Coronary artery (tissue), 2 donors: ENCODE measurements at regions not wholly inside any gene's neighbourhood (a gene's known extent, or its start where the extent isn't known, plus 50 kb on each side); places are given as distances from the start of the nearest gene placed in this dataset.
"Not testable (repeated sequence)": the region's sequence is repeated elsewhere in the genome, so short reads cannot be mapped to it uniquely, and the experiment has no call there.

ENCODE experiments used
- DNase-seq: peaks from one replicate; pipeline ENCODE4 v3.0.0-alpha.2; 2017; ENCODE audit warnings: low spot score
- H3K27ac ChIP-seq, 2 donors: fragments of 200-600 bp; sonication (generic); one replicate each; pipeline ENCODE4 v1.5.1; 2016 to 2019
- H3K4me3 ChIP-seq: fragments of 200-600 bp; sonication (generic); 2 replicates; pipeline ENCODE4 v1.5.1; 2016; ENCODE audit warnings: mild to moderate bottlenecking, moderate library complexity
- TF ChIP-seq, protein P1 (sequence below): fragments of 200-600 bp; sonication (generic); IDR thresholded peaks from one replicate; pipeline ENCODE4 v1.5.1; 2019; ENCODE audit warnings: antibody characterized with exemption

DNA sequence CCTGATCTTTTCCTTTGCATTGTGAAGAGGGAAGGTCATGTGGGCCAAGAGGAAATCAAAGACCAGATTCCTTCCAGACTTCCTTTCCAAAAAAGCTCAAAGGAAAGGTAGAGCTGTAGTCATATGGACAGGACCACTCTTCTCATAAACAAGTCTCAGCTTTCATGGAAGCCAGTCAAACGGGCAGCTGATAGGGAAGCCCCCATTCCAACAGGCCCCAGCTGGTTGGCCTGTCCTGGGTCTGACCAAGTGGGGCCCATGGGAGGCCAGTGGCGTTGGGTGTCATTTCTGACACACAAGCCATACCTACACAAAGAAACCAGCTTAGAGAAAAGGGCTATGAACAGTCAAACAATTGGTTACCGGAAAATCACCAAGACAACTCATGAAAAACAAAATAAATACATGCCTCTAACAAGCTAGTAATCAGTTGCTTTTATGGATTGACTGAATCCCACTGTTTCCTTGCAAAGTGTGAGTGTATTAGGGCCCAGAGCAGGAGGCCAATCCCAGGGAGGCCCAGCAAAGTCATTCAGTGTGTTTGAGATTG lies 149.6 kb upstream of the MAMLD1 start:
- DNase-seq = peak; percentile 59
- Histone ChIP-seq H3K27ac (peak overlapping the region in 1 of 2 donors; percentile 11), H3K4me3 (no peak overlapping the region)

DNA sequence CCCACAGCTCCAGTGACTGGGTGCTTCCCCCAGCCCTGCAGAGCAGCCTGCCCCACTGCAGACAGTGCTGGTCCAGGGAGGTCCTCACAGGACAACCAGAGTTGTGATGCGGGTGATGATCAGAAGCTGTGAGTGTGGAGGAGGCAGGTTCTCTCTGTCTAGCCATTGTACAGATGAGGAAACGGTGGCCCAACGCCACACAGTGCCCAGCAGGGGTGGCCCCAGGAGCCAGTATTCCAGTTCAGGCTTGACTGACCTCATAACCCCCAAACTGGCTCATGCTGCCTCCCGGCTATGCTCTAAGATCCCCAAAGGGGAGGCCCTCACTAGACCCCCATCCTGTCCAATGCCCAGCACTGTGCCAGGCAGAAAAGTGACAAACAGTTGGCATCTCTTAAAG lies 147.1 kb upstream of the MAMLD1 start:
- not testable (repeated sequence) for H3K27ac ChIP-seq, H3K4me3 ChIP-seq, DNase-seq

More for the DNA sequence above, 149.6 kb upstream of the MAMLD1 start:
- TF ChIP-seq, protein P1, sequence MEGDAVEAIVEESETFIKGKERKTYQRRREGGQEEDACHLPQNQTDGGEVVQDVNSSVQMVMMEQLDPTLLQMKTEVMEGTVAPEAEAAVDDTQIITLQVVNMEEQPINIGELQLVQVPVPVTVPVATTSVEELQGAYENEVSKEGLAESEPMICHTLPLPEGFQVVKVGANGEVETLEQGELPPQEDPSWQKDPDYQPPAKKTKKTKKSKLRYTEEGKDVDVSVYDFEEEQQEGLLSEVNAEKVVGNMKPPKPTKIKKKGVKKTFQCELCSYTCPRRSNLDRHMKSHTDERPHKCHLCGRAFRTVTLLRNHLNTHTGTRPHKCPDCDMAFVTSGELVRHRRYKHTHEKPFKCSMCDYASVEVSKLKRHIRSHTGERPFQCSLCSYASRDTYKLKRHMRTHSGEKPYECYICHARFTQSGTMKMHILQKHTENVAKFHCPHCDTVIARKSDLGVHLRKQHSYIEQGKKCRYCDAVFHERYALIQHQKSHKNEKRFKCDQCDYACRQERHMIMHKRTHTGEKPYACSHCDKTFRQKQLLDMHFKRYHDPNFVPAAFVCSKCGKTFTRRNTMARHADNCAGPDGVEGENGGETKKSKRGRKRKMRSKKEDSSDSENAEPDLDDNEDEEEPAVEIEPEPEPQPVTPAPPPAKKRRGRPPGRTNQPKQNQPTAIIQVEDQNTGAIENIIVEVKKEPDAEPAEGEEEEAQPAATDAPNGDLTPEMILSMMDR = no peak

DNA sequence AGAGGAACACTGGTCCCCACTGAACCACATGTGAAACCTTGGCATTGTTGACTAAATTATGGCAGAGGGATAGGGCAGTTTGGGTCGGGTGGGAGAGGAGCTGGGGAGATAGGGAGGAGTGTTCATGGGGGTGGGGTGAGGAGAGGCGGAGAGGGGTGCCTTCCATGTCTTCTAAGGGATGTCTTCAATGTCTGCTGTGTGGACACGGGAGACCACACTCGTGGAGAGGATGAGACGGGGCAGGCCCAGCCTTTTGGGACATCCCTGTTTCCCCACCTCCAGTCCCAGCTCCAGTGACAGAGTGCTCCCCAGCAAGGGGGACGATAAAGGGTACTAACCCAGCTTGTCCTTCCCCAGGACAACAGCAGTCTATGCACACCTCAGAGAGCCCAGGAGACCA lies 146.4 kb upstream of the MAMLD1 start:
- H3K27ac ChIP-seq = no peak overlapping the region
- DNase-seq = peak; percentile 36
- no peak overlapping the region for H3K4me3 ChIP-seq
- TF ChIP-seq, protein P1 = no peak

DNA sequence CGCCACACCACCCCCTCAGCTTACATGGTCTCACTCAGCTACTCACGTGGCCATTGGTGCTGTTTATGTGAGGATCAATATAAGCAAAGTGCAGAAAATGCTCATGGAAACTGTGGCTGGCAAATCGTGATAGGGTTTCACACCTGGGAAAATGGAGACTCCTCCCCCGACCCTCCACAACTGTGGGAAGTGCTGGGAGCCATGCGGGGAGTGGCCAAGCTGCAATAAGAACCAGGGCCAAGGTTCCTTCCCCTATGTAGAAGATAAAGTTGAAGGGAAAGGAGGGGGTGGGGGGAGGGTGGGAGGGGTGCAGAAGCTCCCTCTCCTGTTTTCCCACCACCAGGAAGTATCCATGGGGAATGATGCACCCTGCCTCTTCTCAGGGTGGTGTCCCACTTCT lies 145.5 kb upstream of the MAMLD1 start:
- TF ChIP-seq, protein P1 = no peak
- H3K27ac ChIP-seq = no peak overlapping the region
- no peak overlapping the region for H3K4me3 ChIP-seq
- DNase-seq = no peak

DNA sequence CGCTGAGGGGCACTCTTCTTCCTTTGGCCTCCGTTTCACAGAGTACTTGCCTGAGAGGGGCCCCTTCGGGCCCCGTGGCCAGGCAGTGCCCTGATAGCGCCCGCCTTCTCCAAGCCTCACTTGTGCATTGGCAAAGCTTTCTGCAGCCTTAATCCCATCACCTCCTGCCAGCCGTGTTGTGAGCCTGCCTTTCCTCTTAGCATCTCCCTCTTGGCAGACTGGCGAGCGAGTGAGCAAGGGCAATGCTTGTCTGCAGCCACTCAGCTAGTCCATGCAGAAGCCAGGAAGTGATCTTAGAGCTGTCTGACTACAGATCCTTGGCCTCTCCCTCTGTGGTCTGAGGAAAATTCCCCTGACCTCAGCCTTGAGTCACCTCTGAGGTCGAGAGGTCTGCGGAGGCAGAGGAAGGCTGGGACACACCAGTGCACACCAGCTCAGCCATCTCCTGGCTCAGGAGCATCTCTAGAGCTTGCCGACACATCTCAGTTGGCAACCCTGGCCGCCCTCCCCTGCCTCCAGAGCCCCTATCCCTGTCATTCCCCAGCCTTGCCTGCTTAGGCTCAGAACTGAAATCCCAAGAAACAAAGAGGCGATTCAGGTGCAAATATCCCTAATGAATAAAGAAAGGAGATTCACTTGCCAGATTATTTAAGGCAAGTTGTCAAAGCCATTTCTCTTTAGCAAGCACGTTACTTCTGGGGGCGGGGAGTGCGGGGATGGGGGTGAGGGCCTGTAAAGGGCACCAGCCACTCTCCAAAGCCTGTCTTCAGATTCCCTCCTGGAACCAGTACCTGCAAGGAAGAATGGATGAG lies 143.5 kb upstream of the MAMLD1 start:
- DNase-seq = no peak
- H3K27ac ChIP-seq = no peak overlapping the region
- no peak overlapping the region for H3K4me3 ChIP-seq
- TF ChIP-seq, protein P1 = no peak

DNA sequence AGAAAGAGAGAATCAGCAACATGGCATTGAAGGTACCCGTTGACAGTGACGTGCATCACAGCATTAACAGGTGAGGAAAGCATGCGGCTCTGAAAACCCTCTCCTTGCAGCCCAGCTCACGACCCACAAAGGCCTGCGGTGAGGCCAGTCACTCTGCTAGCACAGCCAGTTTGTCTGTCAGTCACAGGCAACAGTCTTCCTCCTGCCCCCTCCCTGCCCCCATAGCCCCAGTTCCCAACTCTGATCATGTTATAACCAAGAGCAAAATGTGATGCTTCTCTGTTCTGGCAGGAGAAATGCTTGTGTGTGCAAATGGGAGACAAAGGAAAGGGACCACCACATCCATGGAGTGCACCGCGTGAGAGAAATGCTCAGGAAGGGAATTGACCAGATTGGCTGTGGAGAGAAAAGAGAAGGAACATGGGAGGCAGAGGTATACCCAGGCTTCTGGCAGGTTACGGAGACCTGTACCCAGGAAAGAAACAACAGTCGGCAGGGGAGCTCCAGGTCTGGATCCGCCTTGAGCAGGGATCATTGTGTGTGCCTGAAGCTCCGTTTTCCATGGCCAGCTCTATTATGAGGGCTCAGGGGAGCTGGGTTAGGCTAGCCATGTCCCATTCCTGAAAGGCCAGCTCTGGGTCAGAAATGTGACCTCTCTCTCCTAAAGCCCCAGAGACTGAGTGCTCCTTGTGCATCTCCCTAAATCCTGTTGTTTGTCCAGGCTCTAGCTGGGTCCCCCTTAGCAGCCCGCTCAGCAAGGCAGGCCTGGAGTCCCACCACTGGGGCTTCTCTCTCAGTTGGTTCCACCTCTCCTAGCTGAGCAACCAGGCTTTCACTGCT lies 139.7 kb upstream of the MAMLD1 start:
- TF ChIP-seq, protein P1 = no peak
- Histone ChIP-seq H3K27ac (no peak overlapping the region), H3K4me3 (no peak overlapping the region)
- peak; percentile 60 for DNase-seq

DNA sequence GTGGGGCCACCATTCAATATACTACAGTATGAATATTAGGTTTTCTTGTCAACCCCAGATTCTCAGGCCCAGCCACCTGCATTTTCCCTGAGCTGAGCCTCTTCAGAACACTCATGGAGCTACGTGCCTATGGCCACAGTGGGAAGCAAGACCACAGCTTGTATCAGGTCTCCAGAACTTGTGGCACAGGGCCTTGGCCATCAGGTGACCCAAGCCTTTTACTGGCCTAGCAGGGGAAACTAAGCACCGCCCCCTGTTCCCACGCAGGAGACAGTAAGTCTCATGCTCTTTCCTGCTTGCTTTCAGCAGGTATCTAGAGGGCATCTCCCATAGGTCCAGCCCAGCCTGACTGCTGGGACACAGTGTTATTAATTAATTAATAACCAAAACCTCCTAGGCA lies 138.4 kb upstream of the MAMLD1 start:
- peak; percentile 35 for DNase-seq
- TF ChIP-seq, protein P1 = no peak
- Histone ChIP-seq H3K4me3 (no peak overlapping the region), H3K27ac (no peak overlapping the region)
